ENCODE measurements at regions not wholly inside any gene's neighbourhood (a gene's known extent, or its start where the extent isn't known, plus 50 kb on each side); places are given as distances from the start of the nearest gene placed in this dataset.

- TF ChIP-seq NR3C1 (IDR thresholded peaks at IDR 0.05), result no peak
- no peak for TF ChIP-seq JUNB (IDR thresholded peaks at IDR 0.05)
- no peak for TF ChIP-seq REST (IDR thresholded peaks at IDR 0.05)
- TF ChIP-seq HOXB13 (CRISPR knock-in tag; IDR thresholded peaks at IDR 0.05; ENCODE audit: low read depth), result no peak
- no peak for TF ChIP-seq TP53 (CRISPR knock-in tag; IDR thresholded peaks at IDR 0.05)
- no peak for TF ChIP-seq CHD4 (IDR thresholded peaks at IDR 0.05; ENCODE audit: borderline replicate concordance)
- no peak for TF ChIP-seq TFCP2L1 (CRISPR knock-in tag; IDR thresholded peaks at IDR 0.05)
- no peak for TF ChIP-seq FOSB (CRISPR knock-in tag; IDR thresholded peaks at IDR 0.05)
- no peak for TF ChIP-seq ZC3H11A (IDR thresholded peaks at IDR 0.05)
- no peak for TF ChIP-seq BCL3 (IDR thresholded peaks at IDR 0.05)
Observed at GRCh38 chr6:22027040-22027725, 269.7 kb downstream of the PRL start (continued).

- CTCF ChIA-PET, result no interaction called here
- no peak for DNase-seq (ENCODE audit: low read depth in 1 of 2, low spot score in 1 of 2)
- no peak for ATAC-seq
- peaks cover 17% of the 10 kb centered on the region for H3K4me1 ChIP-seq
- peak overlapping the region in 1 of 2 experiments; percentile 67; a peak in 3 of 6 replicates for H3K27ac ChIP-seq
- no peak overlapping the region for H3K4me3 ChIP-seq
- POLR2A ChIA-PET, result no interaction called here
- no peak for FAIRE-seq
- no peaks in the 10 kb centered on the region for H3K9me3 ChIP-seq
- no peak for TF ChIP-seq CTCF (IDR thresholded peaks at IDR 0.05)
- no peak for TF ChIP-seq MAFK (IDR thresholded peaks at IDR 0.05; ENCODE audit: partially characterized antibody)
- TF ChIP-seq TP53 (CRISPR knock-in tag; IDR thresholded peaks at IDR 0.05), result no peak
- no peak for TF ChIP-seq RNF2 (IDR thresholded peaks at IDR 0.05; ENCODE audit: borderline replicate concordance, low read depth)
- no peak for TF ChIP-seq RCOR1 (IDR thresholded peaks at IDR 0.05; ENCODE audit: low read depth, low read length)
- TF ChIP-seq E2F6 (IDR thresholded peaks at IDR 0.05; ENCODE audit: borderline replicate concordance, low read depth), result no peak
- no peak for TF ChIP-seq CBX2 (IDR thresholded peaks at IDR 0.05; ENCODE audit: borderline replicate concordance, low read depth)
- no peak for TF ChIP-seq SREBF2 (IDR thresholded peaks at IDR 0.05)
- no peak for TF ChIP-seq EHF (CRISPR knock-in tag; IDR thresholded peaks at IDR 0.05)
- no peak for TF ChIP-seq GATA3 (IDR thresholded peaks at IDR 0.05; ENCODE audit: borderline replicate concordance)
- TF ChIP-seq, protein P1, sequence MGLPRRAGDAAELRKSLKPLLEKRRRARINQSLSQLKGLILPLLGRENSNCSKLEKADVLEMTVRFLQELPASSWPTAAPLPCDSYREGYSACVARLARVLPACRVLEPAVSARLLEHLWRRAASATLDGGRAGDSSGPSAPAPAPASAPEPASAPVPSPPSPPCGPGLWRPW (IDR thresholded peaks at IDR 0.05), result no peak
- no peak for TF ChIP-seq NFE2L2 (conservative IDR thresholded peaks at IDR 0.05; ENCODE audit: low read length)
- TF ChIP-seq FOSL2 (IDR thresholded peaks at IDR 0.05), result no peak
- no peak for TF ChIP-seq FOSL2 (CRISPR knock-in tag; IDR thresholded peaks at IDR 0.05)
- no peak for TF ChIP-seq NPAS2 (CRISPR knock-in tag; IDR thresholded peaks at IDR 0.05; ENCODE audit: borderline replicate concordance)
- no peak for TF ChIP-seq ZC3H11A (IDR thresholded peaks at IDR 0.05)
- TF ChIP-seq ATOH8 (CRISPR knock-in tag; IDR thresholded peaks at IDR 0.05; ENCODE audit: low read depth), result no peak
- no peak for TF ChIP-seq POLR2AphosphoS2 (conservative IDR thresholded peaks at IDR 0.05; ENCODE audit: low read length)
- TF ChIP-seq CHD2 (IDR thresholded peaks at IDR 0.05; ENCODE audit: low read length, partially characterized antibody), result no peak
- no peak for TF ChIP-seq PHF8 (IDR thresholded peaks at IDR 0.05; ENCODE audit: borderline replicate concordance, low read depth)
- WGBS (ENCODE audit: missing lambda C conversion rate), result 79% methylated on average over 7 of the region's 7 CpGs
- H3K4me2 ChIP-seq, result no peak overlapping the region
Observed at GRCh38 chr6:22028403-22029090, 268.3 kb downstream of the PRL start.

All from A549 (cell line).